ENCODE measurements at regions not wholly inside any gene's neighbourhood (a gene's known extent, or its start where the extent isn't known, plus 50 kb on each side); places are given as distances from the start of the nearest gene placed in this dataset.
"Not testable (repeated sequence)": the region's sequence is repeated elsewhere in the genome, so short reads cannot be mapped to it uniquely, and the experiment has no call there.

GRCh38 chrX:68997511-68997910 lies 167.7 kb downstream of the PJA1 start:
- no peak for DNase-seq

- no peak for DNase-seq
Observed at GRCh38 chrX:68995780-68996551, 167.1 kb downstream of the EFNB1 start.

GRCh38 chrX:68995386-68995779 lies 166.6 kb downstream of the EFNB1 start:
- no peak for DNase-seq

- DNase-seq = no peak
Observed at GRCh38 chrX:68994891-68995255, 166.1 kb downstream of the EFNB1 start.

DNA sequence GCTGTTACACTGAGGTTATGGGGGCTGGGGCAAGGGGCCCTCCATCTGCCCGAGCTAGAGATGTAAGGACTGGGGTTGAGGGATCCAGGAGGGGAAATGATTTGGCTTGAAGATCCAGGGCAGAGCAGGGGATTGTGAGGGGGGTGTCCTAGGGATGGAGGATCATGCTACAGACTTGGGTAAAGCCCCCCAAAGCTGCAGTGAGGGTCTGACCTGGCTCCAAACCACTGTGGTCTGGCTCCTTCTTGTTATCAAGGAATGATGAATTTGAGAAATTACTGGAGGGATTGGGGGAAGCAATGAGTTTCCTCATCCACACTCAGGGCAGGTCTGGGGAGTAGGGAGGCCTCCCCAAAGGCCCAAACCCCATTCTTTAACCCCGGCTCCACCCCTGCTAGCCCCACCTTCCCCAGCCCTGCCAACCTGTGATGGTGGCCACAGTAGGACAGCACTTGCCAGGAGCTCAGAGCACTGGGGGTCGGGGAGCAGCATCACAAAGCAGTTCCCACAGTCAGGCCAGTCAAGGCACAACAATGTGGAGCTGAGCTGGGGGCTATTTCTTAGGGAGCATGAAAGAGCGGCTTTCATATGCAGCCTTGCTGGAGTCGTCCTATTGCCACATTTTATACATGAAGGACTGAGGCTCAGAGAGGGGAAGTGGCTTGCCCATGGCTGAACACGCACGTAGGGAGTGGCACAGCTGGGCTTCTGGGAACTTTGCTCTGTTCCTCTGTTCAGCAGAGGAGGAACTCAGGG lies 165.5 kb downstream of the EFNB1 start:
- no peak for DNase-seq

GRCh38 chrX:68992821-68993397 lies 164.1 kb downstream of the EFNB1 start:
- no peak for DNase-seq

DNA sequence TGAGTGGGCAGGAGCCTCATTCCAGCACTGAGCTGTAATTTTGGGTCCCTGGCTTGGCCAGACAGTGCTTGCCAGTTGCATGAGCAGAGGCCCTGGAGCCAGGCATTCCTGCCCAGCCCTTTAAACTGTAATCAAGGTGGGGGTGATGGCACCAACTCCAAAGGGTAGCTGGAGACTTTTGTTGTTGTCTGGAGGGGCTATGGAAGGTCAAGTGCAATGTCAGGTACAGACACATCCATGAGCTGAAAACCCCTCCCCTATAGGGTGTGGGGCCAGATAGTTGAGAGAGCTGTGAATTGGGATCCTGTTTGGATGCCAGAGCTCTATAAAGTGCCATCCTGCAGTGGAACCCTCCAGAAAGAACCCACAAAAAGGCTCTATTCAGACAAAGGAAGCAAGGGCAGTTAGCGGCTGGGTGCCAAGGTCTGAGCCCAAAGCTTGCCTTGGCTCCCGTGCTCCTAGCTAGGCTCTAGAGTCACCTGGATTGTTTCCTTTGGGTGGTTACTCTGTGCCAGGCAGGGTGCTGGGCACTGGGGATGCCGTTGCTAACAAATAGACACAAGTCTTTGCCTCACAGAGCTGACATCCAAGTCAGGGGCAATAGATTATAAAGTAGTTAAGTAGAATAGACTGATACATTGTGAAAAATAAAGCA lies 163.0 kb downstream of the EFNB1 start:
- DNase-seq = no peak

GRCh38 chrX:68990948-68991347 lies 162.1 kb downstream of the EFNB1 start:
- no peak for DNase-seq

GRCh38 chrX:68989865-68990606 lies 161.2 kb downstream of the EFNB1 start:
- peak in 1 of 56 donors; percentile 8 for DNase-seq

- DNase-seq = no peak
Observed at GRCh38 chrX:68989456-68989855, 160.6 kb downstream of the EFNB1 start.

- no peak for DNase-seq
Observed at GRCh38 chrX:68988865-68989264, 160.0 kb downstream of the EFNB1 start.

GRCh38 chrX:68985135-68985755 lies 156.4 kb downstream of the EFNB1 start:
- no peak for DNase-seq

DNA sequence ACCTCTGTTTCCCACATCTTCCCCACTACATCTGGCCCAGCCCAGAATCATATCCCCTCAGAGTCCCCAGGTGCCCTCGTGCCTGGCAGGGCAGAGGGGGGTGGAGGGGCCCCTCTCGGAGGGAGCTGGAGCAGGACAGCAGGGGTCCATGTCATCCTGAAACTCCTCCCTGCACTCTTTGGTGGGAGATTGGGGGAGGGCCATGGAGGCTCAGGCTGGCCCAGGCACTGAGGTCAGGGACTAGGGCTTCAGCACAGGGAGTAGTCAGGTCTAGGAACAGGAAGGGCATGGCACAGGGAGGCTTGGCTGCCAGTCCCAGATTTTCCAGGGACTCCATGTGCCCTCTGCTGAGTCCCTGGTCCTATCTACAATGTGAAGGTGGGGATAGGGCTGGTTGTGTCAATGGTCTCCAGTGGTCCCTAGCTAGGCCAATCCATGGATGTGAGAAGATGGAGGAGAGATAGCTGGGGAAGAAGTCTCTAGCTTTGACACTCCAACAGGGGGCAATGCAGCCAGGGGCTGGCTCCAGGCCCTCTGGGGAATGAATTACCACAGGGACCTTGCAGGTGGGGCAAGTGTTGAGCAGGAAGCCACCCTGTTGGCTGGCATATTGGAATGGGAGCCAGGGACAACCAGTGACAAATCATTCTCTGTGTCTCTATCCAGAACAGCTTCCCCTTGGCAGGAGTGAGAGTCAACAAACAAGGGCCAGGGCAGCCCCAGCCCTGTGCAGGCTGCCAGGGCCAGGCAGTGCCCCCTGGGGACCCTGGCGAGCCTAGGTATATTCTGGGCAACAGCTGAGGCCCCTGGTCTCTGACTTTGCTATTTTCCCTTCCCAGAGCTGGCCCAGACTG lies 154.4 kb downstream of the EFNB1 start:
- no peak for DNase-seq

DNA sequence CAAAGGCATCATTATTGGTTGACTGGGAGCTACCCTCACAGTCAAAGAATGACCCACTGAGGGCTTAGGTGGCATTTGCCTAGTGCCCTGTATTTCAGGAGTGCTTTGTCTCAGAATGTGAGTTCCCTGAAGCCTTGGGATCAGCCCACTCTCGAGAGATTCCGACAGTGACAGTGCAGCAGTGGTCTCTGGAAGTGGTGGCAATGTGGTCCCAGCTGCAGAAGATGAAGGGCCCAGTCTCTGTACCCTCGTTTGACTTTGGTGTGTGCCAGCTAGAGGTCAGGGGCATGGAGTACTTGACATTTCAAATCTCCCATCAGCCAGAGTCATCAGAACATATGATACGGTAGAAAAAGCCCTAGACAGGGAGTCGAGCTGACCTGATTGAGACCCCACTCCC lies 153.7 kb downstream of the EFNB1 start:
- no peak for DNase-seq

DNA sequence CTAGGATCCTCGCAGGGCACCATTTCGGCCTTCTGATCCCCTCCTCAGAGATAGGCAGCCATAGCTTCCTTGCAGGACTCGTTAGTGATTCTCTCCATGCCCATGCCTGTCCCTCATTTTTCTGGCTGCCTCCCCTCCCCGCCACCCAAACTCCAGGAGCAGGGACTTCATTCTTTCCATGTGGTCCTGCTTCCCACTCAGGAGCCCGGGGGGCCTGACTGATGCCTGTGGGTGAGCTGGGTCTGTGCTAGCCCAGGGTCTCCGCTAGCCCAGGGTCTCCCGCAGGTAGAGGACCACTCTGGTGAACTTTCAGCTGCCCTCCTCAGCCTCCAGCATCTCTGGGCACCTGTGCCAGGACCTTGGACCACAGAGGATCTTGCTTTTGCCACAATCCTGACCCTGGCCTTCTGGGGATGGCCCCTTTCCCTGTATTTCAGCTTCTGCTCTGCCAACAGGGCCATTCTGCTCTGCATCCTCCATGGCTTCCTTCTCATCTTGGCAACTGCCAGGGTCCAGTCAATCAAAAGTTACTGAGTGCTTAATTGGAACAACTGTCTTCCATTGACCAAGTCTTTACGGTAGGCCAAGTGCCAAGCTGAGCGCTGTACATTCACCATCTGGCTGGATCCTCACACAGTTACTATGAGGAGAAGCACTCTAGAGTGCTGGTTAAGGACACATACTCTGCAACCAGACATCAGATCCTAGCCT lies 152.2 kb downstream of the EFNB1 start:
- no peak for DNase-seq

DNA sequence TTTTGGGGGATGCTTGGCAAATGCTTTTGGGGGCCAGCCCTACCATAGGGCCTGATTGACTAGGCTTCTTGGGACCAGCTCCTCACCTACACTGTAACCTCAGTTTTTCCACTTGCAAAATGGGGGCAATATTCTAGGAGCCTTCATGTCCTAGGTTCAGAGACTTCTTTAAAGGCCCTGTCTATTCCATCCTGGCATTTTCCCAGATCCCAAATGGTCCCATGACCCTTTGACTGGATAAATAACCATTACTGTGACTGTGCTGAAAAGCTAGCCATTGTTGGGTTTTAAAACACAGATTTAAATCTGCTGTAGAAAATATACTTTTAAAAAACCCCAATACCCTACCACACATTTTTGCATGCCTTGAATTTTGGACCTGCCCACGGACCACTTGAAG lies 149.8 kb downstream of the EFNB1 start:
- no peak for DNase-seq

DNA sequence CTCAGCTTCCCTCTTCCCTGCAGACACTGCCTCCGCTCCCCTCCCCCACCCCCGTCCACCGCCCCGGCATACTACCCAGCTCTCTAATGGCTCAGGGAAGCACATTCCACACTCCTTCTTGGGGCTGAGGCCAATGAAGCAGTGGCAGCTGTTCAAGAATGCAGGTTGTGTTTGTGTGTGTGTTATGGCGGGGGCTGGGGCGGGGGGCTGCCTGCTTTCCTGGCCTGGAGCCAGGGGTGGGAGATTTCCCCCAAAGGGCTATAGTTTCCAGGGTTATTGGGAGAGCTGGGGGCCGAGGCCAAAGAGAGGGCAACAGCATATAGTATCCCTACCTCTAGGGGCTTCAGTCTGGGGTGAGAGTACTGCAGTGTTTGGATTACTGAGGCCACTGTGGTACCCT lies 149.4 kb downstream of the EFNB1 start:
- no peak for DNase-seq

- no peak for DNase-seq
Observed at GRCh38 chrX:68953331-68953730, 124.5 kb downstream of the EFNB1 start.

DNA sequence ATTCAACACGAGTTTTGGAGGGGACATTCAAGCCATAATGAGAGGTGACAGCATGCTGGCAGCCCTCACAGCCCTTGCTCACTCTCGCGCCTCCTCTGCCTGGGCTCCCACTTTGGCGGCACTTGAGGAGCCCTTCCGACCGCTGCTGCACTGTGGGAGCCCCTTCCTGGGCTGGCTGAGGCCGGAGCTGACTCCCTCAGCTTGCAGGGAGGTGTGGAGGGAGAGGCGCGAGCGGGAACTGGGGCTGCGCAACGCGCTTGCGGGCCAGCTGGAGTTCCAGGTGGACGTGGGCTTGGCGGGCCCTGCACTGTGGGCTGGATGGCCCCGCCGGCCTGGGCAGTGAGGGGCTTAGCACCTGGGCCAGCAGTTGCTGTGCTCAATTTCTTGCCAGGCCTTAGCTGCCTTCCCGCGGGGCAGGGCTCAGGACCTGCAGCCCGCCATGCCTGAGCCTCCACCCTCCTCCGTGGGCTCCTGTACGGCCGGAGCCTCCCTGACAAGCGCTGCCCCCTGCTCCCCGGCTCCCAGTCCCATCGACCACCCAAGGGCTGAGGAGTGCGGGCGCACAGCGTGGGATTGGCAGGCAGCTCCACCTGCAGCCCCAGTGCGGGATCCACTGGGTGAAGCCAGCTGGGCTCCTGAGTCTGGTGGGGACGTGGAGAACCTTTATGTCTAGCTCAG lies 123.3 kb downstream of the EFNB1 start:
- not testable (repeated sequence) for DNase-seq

Data from amygdala (tissue), 56 donors.